ENCODE measurements at regions not wholly inside any gene's neighbourhood (a gene's known extent, or its start where the extent isn't known, plus 50 kb on each side); places are given as distances from the start of the nearest gene placed in this dataset.

GRCh38 chr1:195788721-195789120 is 819.5 kb downstream of the KCNT2 start:
- ATAC-seq, result no peak
- TF ChIP-seq ISL1 (CRISPR knock-in tag; IDR thresholded peaks at IDR 0.05) (no peak), BACH2 (CRISPR knock-in tag; IDR thresholded peaks at IDR 0.05; ENCODE audit: borderline replicate concordance) (no peak), ZC3H10 (CRISPR knock-in tag; IDR thresholded peaks at IDR 0.05) (no peak), CSDC2 (CRISPR knock-in tag; IDR thresholded peaks at IDR 0.05) (no peak), ESRRG (CRISPR knock-in tag; IDR thresholded peaks at IDR 0.05) (no peak), OSR1 (CRISPR knock-in tag; IDR thresholded peaks at IDR 0.05) (no peak), ZFP30 (CRISPR knock-in tag; IDR thresholded peaks at IDR 0.05) (no peak), TOX (CRISPR knock-in tag; IDR thresholded peaks at IDR 0.05; ENCODE audit: borderline replicate concordance) (no peak)
- TF ChIP-seq, protein P1, sequence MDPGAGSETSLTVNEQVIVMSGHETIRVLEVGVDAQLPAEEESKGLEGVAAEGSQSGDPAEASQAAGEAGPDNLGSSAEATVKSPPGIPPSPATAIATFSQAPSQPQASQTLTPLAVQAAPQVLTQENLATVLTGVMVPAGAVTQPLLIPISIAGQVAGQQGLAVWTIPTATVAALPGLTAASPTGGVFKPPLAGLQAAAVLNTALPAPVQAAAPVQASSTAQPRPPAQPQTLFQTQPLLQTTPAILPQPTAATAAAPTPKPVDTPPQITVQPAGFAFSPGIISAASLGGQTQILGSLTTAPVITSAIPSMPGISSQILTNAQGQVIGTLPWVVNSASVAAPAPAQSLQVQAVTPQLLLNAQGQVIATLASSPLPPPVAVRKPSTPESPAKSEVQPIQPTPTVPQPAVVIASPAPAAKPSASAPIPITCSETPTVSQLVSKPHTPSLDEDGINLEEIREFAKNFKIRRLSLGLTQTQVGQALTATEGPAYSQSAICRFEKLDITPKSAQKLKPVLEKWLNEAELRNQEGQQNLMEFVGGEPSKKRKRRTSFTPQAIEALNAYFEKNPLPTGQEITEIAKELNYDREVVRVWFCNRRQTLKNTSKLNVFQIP (CRISPR knock-in tag; IDR thresholded peaks at IDR 0.05; ENCODE audit: borderline replicate concordance, low read depth), result no peak
- TF ChIP-seq, protein P2, sequence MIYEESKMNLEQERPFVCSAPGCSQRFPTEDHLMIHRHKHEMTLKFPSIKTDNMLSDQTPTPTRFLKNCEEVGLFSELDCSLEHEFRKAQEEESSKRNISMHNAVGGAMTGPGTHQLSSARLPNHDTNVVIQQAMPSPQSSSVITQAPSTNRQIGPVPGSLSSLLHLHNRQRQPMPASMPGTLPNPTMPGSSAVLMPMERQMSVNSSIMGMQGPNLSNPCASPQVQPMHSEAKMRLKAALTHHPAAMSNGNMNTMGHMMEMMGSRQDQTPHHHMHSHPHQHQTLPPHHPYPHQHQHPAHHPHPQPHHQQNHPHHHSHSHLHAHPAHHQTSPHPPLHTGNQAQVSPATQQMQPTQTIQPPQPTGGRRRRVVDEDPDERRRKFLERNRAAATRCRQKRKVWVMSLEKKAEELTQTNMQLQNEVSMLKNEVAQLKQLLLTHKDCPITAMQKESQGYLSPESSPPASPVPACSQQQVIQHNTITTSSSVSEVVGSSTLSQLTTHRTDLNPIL (CRISPR knock-in tag; IDR thresholded peaks at IDR 0.05; ENCODE audit: low read depth), result no peak

- no peak for ATAC-seq
- no peak for TF ChIP-seq ZNF8 (CRISPR knock-in tag; IDR thresholded peaks at IDR 0.05)
- TF ChIP-seq ARNTL (CRISPR knock-in tag; IDR thresholded peaks at IDR 0.05; ENCODE audit: borderline replicate concordance, low read depth), result no peak
- TF ChIP-seq ISL1 (CRISPR knock-in tag; IDR thresholded peaks at IDR 0.05), result no peak
- no peak for TF ChIP-seq ZFP3 (CRISPR knock-in tag; IDR thresholded peaks at IDR 0.05)
Measured at GRCh38 chr1:195785830-195786229, 822.4 kb downstream of the KCNT2 start.

DNA sequence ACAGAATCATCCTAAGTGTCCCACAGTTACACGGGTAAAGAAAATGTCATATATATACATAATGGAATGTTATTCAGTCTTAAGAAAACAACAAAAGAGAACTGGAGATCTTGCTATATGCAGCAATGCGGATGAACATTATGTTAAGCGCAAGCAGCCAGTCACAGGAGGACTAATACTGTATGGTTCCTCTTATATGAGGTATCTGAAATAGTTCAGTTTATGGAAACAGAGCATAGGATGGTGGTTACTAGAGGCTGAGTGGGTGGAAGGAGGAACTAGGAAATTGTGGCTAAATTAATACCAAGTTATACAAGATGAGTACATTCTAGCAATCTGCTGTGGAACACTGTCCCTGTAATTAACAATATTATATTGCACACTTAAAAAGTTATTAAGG is 834.3 kb downstream of the KCNT2 start:
- TF ChIP-seq ZFP3 (CRISPR knock-in tag; IDR thresholded peaks at IDR 0.05) (no peak), ZC3H10 (CRISPR knock-in tag; IDR thresholded peaks at IDR 0.05) (no peak), ESRRG (CRISPR knock-in tag; IDR thresholded peaks at IDR 0.05) (no peak), OSR1 (CRISPR knock-in tag; IDR thresholded peaks at IDR 0.05) (no peak), ZFP30 (CRISPR knock-in tag; IDR thresholded peaks at IDR 0.05) (no peak), GLIS3 (CRISPR knock-in tag; IDR thresholded peaks at IDR 0.05) (no peak), ZNF8 (CRISPR knock-in tag; IDR thresholded peaks at IDR 0.05) (no peak), ARNTL (CRISPR knock-in tag; IDR thresholded peaks at IDR 0.05; ENCODE audit: borderline replicate concordance, low read depth) (no peak), ZNF565 (CRISPR knock-in tag; conservative IDR thresholded peaks at IDR 0.05; ENCODE audit: low read depth) (no peak), RARB (CRISPR knock-in tag; IDR thresholded peaks at IDR 0.05) (no peak), PPARA (CRISPR knock-in tag; IDR thresholded peaks at IDR 0.05; ENCODE audit: borderline replicate concordance) (no peak), CSDC2 (CRISPR knock-in tag; IDR thresholded peaks at IDR 0.05) (no peak)
- TF ChIP-seq, protein P1 (CRISPR knock-in tag; IDR thresholded peaks at IDR 0.05; ENCODE audit: borderline replicate concordance, low read depth), result no peak
- TF ChIP-seq, protein P2 (CRISPR knock-in tag; IDR thresholded peaks at IDR 0.05; ENCODE audit: low read depth), result no peak
- no peak for ATAC-seq

- ATAC-seq, result no peak; the same call in 2 of the 3 replicates
- TF ChIP-seq PPARA (CRISPR knock-in tag; IDR thresholded peaks at IDR 0.05; ENCODE audit: borderline replicate concordance) (no peak), TOX (CRISPR knock-in tag; IDR thresholded peaks at IDR 0.05; ENCODE audit: borderline replicate concordance) (no peak), ZNF8 (CRISPR knock-in tag; IDR thresholded peaks at IDR 0.05) (no peak), PATZ1 (CRISPR knock-in tag; IDR thresholded peaks at IDR 0.05; ENCODE audit: borderline replicate concordance) (no peak), SNAI2 (CRISPR knock-in tag; IDR thresholded peaks at IDR 0.05) (no peak), ISL1 (CRISPR knock-in tag; IDR thresholded peaks at IDR 0.05) (no peak), ZFP3 (CRISPR knock-in tag; IDR thresholded peaks at IDR 0.05) (no peak), OSR1 (CRISPR knock-in tag; IDR thresholded peaks at IDR 0.05) (no peak), TCF4 (CRISPR knock-in tag; IDR thresholded peaks at IDR 0.05; ENCODE audit: borderline replicate concordance) (no peak), ARNTL (CRISPR knock-in tag; IDR thresholded peaks at IDR 0.05; ENCODE audit: borderline replicate concordance, low read depth) (no peak), GLIS3 (CRISPR knock-in tag; IDR thresholded peaks at IDR 0.05) (no peak), ZFP30 (CRISPR knock-in tag; IDR thresholded peaks at IDR 0.05) (no peak), ESRRG (CRISPR knock-in tag; IDR thresholded peaks at IDR 0.05) (no peak), ZC3H10 (CRISPR knock-in tag; IDR thresholded peaks at IDR 0.05) (no peak), CSDC2 (CRISPR knock-in tag; IDR thresholded peaks at IDR 0.05) (no peak), ZNF70 (CRISPR knock-in tag; IDR thresholded peaks at IDR 0.05) (no peak)
- TF ChIP-seq, protein P3, sequence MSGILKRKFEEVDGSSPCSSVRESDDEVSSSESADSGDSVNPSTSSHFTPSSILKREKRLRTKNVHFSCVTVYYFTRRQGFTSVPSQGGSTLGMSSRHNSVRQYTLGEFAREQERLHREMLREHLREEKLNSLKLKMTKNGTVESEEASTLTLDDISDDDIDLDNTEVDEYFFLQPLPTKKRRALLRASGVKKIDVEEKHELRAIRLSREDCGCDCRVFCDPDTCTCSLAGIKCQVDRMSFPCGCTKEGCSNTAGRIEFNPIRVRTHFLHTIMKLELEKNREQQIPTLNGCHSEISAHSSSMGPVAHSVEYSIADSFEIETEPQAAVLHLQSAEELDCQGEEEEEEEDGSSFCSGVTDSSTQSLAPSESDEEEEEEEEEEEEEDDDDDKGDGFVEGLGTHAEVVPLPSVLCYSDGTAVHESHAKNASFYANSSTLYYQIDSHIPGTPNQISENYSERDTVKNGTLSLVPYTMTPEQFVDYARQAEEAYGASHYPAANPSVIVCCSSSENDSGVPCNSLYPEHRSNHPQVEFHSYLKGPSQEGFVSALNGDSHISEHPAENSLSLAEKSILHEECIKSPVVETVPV (CRISPR knock-in tag; IDR thresholded peaks at IDR 0.05), result no peak
- TF ChIP-seq, protein P2 (CRISPR knock-in tag; IDR thresholded peaks at IDR 0.05; ENCODE audit: low read depth), result no peak
Measured at GRCh38 chr1:195769461-195769860, 838.8 kb downstream of the KCNT2 start.
